DLD1 (cell line): ENCODE measurements at regions not wholly inside any gene's neighbourhood (a gene's known extent, or its start where the extent isn't known, plus 50 kb on each side); places are given as distances from the start of the nearest gene placed in this dataset.

Experiments
- in situ Hi-C: cut with HindIII; loops from 2 replicates; pipeline ENCODE4 v1.10.0; 2017; ENCODE audit warnings: low sequenced_read_pairs

DNA sequence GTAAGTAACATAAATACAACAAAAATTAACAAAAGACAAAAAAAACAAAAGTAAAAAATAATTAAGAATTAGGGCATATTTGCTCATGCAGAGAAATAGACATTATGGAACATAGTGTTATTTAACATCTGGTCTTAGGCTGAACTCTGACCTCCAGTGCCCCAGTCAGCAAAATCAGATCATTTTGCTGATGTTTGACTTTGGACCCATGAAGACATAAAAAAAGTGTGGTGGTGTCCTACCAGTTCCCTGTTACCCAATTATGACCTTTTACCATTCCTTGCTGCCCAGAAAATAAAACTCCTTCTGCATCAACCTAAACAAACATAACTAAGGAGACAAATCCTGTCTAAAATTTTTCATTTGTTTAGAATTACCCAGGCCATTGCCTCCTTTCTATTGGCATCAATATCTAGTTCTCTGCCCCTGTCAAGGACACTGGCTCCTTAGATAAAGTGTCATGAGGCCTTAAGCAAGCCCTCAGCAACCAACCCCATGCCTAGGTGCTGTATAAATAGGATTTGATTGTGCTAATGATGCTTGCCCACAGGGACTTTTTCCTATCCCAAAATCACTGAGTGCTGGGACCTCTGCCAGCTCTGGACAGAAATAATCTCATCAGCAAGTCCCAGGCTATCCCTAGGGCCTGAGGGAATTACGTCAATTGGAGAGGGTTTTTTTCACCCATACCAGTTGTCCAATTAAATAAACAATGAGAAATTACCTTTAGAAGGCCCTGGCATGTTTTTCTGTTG is 334.5 kb upstream of the UMPS start:
- in situ Hi-C loops: no loop called here

DNA sequence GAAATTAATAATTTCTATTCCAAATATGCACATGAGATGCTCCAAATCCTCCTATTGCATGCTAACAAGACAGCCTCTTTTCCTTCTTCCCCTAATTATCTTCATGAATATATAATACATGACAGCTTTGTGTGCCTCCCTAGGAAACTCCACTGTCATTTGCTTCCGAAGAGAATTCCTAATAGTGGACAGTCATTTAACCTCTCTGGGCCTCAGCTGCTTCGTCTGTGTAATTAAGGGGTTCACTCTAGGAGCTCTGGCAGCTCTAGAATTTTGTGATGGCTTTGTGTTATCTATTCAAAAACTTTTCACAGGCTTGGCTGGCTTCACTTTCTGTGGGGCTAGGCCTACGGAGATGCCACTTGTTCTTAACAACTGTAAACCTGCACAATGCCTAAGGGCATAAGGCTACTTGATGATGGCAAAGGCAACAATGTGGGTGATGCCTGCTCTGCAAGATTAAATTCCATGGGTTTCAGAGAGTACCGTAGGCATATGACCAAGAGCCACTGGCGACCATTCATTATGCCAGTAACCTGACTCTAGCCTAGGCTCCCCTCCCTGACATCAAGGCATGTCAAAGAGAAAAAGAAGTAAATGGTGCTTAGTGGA is 333.8 kb upstream of the UMPS start:
- in situ Hi-C loops: no loop called here

DNA sequence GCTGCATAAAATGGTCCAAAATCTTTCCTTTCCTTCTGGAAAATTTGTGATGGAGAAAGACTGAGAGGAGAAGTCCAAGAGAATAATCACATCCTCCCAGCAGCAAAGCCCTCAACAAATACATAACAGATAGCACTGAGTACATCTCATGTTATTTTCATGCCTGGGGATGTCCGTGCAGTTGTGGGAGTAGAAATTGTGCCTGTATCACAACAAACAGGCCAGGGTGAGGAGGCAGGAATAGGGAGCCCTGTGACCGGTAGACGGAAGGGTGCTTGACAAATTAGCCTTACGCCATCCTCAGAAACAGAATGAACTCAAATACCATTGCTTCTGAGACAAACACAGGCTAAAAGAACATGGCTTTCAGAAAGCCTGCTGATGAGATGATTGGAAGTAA is 333.2 kb upstream of the UMPS start:
- in situ Hi-C loops: no loop called here

DNA sequence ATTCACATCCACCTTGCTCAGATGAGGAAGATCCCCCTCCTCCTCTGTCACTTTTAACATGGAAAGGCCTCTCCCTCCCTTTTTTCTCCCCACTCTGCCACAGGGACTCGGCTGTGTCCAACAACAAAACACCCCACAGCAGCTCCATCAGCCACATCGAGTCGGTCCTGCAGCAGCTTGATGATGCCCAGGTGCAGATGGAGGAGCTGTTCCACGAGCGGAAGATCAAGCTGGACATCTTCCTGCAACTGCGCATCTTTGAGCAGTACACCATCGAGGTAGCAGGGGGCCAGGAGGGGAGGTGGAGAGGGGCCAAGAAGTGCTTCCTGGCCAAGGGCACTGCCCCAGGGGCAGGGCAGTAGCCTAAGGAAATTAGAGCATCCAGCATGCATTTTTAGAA is 331.7 kb upstream of the UMPS start:
- in situ Hi-C loops: no loop called here

DNA sequence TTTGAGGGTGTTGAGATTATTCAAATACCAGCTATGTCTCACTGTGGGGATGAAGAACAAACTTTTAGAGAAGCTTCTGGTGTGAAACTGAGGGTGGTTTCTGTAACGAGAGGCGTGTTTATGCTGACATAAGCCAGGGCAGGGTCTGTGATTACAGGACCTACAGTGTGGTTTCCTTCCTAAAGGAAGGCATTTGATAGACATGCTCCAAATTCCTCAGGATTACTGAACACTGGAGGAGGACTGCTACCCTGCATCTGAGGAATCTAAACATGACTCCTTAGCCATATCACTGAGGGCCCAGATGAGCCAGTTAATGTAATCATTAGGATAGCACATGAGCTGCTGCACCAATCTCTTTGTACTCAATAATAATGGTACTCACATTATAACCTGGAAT is 328.4 kb upstream of the UMPS start:
- in situ Hi-C loops: no loop called here

DNA sequence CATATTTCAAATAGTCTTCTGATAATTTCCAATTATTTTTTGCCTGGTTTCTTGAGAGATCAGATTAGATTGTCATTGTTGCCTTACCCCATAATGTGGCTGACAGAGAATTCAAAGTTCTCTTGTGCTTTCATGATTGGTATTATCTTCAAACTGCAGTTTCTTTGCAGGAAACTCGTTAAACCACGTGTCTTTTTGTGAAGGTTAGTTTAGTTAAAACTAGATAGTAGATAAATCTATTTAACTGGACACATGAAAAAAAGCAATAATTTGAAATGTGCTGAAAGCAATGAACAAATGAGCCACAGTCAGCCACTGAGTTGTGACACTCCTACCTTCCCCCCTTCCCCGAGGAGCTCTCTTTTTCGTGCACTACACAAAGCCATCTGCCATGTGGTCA is 327.5 kb upstream of the UMPS start:
- in situ Hi-C loops: no loop called here

DNA sequence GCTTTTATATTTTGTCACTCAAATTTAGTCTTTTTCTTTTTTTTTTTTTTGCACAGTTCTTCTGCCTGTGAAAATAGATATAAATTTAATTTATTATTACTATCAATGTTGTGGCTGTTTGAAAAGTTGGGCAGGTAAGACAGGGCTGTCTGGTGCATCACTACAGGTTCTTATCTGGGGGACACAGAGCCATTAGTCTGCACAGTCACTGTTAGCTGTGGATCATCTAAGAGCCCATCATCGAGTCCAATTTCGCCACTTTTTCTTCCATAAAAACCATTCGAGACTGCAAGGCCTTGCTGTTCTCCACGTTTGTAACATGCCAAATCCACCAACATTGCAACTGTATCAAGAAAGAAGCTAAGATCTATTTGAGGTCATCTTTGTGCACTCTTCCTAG is 325.6 kb upstream of the UMPS start:
- in situ Hi-C loops: no loop called here

DNA sequence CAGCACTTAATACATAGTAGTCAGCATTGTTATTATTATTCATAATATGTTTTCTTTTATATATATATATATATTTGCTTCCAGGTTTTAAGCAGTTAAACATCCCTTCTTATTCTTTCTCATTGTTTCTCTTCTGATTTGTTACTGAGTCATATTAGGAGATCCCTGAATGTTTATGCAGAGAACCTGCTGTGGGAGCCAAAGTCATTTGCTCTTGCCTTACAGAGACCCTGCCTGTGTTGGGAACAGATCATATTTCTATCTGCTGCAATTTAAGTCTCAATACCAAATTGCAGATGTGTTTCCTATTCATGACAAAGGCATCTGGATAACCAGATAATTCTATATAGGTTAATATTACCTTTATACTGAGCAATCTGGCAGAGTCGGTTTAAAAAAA is 323.0 kb upstream of the UMPS start:
- in situ Hi-C loops: no loop called here

DNA sequence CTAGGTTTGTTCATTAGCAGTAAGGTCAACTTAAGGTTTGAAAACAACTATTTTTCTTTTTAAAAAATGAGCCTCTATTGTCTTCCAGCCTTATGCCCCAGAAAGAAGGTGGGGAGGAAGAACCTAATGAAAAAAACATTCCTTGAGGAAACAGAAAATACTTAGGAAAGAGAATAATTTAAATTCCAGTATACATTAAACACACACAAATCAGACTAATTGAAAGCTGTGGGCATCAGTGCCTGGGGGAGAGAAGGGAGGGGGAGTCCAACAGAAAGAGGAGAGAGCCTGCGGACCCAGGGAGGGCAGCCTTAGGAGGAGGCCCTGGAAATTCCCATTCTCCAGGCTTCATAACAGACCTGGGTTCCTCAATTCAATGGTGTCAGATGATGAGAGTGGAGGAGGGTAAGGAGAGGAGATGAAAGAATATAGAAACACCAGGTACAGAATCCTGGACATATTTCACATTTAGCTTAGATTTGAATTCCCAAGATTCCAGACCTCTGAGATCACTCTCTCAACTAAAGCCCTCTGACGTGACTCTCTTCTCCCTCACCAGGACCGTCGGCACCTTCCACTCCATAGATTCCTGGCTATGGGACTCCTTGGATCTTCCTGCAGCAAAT is 320.5 kb upstream of the UMPS start:
- in situ Hi-C loops: no loop called here

DNA sequence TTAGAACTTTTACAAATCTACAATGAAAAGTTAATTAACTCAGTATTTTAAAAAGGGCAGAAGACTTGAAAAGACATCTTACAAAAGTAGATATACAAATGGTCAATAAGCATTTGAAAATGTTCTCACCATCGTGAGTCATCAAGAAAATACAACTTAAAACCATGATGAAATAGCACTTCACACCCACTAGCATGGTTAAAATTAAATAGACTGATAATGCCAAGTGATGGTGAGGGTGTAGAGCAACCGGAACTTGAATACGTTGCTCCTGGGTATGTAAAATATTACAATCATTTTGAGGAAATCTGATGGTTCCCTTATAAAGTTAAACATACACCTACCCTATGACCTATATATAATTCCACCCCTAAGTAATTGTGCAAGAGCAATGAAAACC is 319.8 kb upstream of the UMPS start:
- in situ Hi-C loops: no loop called here

DNA sequence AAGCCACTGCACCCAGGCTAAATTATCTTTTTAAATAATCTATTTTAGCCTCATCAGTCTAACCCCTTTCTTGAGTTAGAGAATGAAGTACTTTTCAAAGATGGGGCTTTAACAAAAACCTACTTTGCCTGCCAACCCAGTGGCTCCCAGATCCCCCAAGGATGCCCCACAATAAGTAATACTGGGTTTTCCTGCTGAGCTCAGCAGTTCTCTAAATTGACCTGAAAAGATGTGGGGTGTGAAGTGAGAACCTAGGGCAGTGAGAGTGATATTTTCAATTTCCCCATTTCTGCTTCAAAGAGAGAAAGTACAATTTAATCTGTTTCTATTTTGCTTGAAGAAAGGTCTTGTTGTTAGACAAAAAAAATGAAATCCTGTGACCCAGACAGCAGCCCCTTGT is 318.5 kb upstream of the UMPS start:
- in situ Hi-C loops: no loop called here

DNA sequence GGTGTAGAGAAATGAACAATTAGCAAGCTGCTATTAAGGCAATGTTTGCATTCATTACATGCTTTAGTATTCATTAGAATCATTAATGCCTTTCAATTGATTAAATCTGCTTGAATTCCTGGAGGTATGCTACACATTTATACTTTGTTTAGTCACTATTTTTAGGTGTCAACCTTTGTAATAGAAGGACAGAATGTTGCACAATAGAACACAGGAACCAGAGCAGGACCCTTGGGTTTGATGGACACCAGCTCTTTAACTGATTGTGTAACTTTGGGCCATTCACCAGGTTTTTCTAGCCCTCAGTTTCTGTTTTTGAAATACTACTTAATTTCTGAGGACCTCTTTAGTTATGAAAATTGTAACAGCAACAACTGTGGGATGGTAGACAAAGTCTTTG is 317.6 kb upstream of the UMPS start:
- in situ Hi-C loops: no loop called here

DNA sequence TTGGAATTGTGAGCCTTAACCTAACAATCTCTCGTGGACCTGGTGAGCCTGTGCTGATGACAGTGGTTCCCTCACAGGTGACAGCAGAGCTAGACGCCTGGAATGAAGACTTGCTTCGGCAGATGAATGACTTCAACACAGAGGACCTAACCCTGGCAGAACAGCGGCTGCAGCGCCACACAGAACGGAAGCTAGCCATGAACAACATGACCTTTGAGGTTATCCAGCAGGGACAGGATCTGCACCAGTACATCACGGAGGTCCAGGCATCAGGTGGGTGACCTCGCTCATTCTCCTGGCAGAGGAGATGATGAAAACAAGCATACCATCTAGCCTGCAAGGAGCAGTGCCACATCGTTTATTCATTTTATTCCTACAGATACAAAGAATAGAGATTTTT is 316.9 kb upstream of the UMPS start:
- in situ Hi-C loops: no loop called here

DNA sequence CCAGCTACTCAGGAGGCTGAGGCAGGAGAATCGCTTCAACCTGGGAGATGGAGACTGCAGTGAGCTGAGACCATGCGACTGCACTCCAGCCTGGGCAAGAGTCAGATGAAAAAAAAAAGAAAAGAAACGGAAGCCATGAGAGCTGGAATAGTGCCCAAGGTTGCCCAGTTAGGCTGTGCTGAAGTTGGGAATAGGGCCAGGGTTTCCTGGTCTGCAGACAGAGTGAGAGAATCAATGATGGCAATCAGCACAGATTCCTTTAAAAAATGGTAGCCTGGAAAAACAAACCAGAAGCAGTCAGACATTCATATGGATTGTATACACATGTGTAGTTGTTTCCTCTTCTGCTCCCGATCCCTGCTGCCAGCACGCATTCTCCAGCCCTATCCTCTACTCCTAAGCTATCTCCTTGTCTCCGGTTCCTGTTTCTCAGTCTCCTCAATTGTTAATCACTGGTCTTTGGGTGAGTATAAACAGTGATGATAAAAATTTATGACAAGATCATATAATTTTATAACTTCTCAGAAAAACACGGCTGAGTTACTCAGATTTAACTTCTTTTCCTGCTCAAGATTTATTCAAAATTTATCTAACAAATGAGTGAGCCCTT is 316.2 kb upstream of the UMPS start:
- in situ Hi-C loops: no loop called here

DNA sequence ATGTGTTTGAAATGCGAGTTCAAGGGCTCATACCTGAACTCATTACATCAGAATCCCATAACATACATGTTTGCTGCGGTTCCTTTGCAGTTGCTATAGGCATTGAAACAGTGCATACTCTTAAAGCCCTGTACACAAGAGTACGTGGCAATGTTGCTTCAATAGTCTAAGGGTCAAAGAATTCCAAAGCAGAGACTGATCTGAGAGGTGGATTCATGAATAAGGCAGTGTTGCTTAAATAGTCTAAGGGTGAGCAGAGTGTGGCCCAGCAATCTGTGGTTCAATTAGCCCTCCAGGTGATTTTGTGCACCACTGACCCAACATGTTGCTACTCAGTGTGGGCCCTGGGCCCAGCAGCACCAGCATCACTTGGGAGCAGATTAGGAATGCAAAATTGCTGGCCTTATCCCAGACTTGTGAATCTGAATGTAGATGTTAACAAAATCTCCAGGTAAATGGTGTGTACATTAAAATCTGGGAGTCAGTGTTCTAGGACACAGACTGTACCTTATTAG is 314.7 kb upstream of the UMPS start:
- in situ Hi-C loops: no loop called here

DNA sequence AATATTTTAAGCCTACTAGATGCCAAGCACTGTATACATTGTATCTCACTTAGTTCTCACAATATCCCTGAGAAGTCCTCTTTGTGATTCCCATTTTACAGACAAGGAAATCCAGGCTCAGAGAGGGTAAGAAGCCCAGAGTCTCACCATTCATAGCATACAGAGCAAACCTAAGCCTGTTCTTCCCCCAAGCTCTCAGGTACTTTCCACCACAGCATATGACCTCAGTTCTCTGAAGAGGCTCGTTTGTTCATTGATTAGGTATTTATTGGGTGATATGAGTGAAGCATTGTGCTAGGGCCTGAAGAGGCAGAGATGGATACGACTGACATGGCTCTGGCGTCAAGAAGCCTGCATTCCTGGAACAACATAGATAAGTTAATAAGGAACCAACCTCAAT is 310.9 kb upstream of the UMPS start:
- in situ Hi-C loops: no loop called here

DNA sequence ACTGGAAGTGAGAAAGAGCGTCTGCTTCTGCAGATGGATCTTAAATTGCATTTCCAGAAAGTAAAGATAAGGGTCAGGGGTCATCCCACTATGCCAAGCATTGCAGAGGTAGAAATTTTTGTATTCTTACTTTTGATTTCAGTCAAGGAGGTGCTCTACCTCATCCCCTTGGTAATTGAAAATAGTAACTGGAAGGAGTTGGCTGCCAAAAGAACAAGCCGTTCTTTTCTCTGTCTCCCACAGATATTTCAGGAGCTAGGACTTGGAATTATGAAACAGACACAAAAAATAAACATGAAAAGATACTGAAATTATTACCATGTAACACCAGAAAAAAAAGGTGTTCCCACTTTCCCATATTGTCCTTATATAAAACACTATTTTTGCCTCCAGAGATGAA is 309.9 kb upstream of the UMPS start:
- in situ Hi-C loops: no loop called here

DNA sequence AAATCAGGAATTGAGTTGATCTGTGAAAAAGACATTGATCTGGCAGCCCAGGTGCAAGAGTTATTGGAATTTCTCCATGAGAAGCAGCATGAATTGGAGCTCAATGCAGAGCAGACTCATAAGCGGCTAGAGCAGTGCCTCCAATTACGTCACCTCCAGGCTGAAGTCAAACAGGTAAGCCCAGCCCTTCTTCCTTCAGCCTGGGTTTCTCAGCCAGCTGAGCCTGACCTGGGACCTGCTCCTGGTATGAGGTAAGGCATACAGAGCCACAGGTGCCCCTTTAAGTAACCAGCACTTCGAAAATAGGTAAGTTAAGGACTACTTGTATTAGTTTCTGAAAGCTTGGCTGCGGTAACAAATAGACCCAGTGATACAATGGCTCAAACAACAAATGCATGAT is 307.4 kb upstream of the UMPS start:
- in situ Hi-C loops: no loop called here

DNA sequence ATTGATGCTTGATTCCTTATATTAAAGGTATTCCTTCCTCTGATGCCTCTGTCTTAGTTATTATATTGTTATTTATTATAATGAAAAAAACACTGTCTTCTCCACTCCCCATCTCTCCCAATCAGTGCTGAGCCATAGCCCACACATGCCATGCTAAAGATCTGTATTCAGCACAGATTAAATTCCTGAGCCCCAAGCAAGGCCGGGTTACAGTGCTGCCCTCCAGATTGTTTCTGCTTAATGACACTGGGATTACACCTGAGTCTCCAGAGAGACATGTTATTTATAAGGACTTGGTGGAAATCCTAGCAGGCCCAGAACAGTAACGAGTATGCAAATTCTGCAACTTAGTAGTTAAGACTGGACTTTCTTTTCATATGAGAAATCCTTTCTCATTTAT is 305.9 kb upstream of the UMPS start:
- in situ Hi-C loops: no loop called here

DNA sequence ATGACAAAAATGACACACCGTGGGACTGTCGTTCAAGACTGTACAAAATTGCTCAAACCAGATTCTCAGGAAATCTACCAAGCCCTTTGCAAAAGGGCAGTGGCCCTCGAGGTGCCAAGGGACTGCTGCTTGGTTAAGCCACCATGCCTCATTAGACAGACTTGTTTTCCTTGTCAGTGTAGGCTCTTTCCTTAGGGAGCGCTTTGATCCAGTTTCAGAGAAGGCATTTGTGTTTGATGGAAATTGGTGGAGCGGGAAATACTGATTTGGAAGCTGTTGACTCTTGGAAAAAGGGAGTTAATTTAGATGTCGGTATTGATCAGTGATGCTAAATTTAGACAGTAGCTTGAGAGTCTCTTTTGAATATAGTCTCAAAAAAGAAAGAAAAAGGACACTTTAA is 304.3 kb upstream of the UMPS start:
- in situ Hi-C loops: no loop called here

DNA sequence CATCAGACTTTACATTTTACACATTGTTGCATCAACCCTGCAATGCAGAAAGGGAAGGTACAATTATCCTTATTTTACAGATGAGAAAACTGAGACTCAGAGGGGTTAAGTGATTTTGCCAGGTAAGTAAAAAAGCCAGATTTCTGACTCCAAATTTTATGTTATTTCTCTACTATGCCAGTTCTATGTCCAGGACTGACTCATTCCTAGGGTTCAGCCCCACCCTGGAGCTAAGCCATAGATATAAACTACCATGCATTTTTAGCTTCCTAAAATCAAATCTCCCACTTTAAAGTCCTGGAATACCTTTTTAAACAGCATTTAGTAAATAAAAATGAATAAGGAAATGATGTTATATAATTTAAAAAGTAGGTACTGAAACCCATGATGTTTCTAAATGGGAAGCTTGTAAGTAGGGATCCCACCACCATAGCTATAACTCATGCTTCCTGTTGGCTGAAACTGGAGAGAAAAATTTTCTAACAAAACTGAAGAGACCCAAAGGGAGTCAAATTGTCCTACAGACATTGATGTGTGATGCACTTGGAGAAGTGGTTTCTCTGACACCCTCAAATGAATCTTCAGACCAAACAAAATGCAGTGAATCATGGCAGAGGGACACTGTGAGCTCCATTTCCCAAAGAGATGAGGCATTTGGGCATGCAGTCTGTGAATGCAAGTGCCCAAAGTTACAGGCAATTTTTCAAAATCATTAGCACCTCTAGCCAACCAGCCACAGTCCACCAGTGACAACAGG is 301.7 kb upstream of the UMPS start:
- in situ Hi-C loops: no loop called here
